GM23248 (cell line): ENCODE measurements at regions not wholly inside any gene's neighbourhood (a gene's known extent, or its start where the extent isn't known, plus 50 kb on each side); places are given as distances from the start of the nearest gene placed in this dataset.

Source experiments
- EZH2 ChIP-seq: fragments of 200-600 bp; sonication (generic); IDR thresholded peaks from 2 replicates; pipeline ENCODE4 v1.6.1; 2018; ENCODE audit warnings: antibody characterized with exemption, mild to moderate bottlenecking; ENCODE audit not compliant: insufficient read depth, poor library complexity, severe bottlenecking
- EZH2phosphoT487 ChIP-seq: fragments of 200-600 bp; sonication (generic); IDR thresholded peaks from 2 replicates; pipeline ENCODE4 v1.6.1; 2018; ENCODE audit warnings: antibody characterized with exemption, moderate library complexity, mild to moderate bottlenecking, low read depth; ENCODE audit not compliant: insufficient read depth

DNA sequence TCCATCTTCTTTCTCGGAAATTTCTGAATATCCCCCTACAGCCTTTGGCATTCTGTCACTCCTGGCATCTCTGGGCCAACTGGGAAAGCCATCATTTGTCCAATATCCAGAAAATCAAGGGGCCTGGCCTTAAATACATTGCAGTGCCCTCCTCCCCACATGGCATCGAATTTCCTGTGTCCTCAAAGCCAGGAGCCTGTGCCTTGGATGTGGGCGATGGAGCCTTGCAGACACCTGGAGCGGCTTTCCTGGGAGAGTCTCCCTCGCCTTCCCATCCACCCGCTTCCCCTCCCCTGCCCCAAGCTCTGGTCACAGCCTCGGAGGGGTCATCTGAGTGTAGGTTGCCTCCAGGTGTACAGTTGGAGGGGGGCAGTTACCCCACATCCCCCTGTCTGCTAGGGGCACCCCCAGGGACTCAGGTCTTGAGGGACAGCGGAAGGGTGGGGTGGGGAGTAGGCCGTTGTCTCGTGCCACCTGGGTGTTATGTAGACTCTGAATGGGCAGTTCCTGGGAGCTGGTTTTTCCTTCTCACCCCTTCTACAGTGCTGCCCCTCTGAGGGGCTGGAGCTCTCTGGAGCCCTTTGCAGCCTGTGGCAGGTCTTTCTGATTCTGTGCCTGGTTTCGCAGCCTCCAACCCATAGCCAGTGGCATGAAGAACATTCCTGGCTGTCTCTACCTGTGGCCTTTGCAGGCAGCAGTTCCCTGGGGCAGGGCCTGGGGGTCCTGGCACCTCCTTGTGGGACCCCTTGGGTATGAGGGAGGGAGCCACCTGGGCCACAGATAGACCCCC lies 239.8 kb downstream of the SEC14L1 start:
- TF ChIP-seq EZH2, result no peak
- TF ChIP-seq EZH2phosphoT487, result no peak
